DMS153 (cell line): ENCODE measurements at regions not wholly inside any gene's neighbourhood (a gene's known extent, or its start where the extent isn't known, plus 50 kb on each side); places are given as distances from the start of the nearest gene placed in this dataset.
A peak's percentile ranks its signal among the peaks of the same experiment; 100 is the strongest.
"Not testable (repeated sequence)": the region's sequence is repeated elsewhere in the genome, so short reads cannot be mapped to it uniquely, and the experiment has no call there.

Experiments used
- DNase-seq: peaks from one replicate; lab custom pipeline; 2025; lab: John Stamatoyannopoulos, UW

DNA sequence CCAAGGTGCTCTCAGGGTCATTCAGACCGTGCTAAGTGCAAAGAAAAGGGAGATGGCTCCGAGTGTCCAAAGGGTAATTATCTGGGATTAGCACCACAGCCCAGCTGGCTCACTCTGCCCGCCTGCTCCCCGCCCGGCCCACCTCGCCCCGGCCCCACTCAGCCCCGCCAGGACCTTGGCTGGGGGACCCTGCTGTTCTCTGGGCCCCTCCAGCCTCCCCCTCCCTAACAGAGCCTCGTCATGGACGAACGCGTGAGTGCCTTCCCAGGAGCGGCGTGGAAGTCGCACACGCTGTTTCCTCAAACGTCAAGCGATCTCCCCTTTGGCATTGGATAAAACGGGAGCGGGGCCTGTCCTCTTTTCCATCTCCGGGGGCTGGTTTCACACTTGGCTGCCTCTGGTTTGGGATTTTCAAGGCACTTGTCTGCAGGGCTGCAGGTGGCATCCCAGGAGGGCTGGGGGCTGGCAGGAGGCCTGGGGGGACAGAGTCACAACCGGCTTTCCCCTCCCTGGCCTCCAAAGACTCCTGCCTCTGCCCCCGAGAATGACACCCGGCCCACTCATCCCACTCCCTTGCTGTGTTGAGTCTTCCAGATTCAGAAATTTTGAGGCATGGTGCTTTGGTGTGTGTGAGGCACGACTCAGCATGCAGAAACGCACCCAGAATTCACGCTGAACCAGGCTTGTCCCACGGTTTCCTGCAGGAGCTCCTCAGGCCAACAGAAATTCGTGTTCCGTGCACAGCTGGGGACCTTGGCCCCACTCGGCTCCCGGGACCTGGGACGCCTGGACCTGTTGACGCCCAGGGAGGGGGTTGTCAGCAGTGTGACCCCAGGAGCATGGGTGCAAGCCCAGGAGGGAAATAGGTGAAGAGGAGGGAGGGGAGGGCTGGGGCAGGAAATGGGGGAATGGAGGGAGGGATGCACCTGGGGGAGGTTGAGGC, 110.0 kb downstream of the PDGFA start:
- no peak for DNase-seq

DNA sequence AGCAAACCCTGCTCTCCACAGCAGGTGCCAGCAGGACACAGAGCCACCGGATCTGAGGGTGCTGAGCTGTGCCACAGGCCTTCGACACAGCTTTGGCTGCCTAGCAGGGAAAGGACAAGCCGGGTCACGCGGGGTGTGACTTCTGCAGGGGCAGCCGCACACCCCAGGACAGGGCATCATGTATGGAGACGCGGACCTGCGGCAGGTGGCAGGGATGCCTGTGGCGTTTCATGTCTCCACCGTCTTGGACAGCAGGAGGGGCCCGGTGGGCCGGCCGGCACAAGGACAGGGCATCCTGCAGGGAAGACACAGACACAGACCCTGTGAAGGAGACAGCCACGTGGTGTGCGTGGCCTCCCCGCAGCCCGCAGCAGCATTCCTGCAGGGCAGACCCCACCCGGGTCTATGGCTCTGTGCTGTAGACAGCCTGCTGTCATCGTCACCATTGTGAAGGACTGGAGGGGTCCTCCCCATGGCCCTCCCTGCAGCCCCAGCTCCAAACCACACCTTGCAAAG, 109.2 kb downstream of the PDGFA start:
- no peak for DNase-seq

DNA sequence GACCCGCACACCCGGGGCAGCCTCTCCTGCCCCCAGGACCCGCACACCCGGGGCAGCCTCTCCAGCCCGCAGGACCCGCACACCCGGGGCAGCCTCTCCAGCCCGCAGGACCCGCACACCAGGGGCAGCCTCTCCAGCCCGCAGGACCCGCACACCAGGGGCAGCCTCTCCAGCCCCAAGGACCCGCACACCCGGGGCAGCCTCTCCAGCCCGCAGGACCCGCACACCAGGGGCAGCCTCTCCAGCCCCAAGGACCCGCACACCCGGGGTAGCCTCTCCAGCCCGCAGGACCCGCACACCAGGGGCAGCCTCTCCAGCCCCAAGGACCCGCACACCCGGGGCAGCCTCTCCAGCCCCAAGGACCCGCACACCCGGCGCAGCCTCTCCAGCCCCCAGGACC, 108.5 kb downstream of the PDGFA start:
- not testable (repeated sequence) for DNase-seq

GRCh38 chr7:411677-412312, 107.9 kb downstream of the PDGFA start:
- peak; percentile 57 for DNase-seq

DNA sequence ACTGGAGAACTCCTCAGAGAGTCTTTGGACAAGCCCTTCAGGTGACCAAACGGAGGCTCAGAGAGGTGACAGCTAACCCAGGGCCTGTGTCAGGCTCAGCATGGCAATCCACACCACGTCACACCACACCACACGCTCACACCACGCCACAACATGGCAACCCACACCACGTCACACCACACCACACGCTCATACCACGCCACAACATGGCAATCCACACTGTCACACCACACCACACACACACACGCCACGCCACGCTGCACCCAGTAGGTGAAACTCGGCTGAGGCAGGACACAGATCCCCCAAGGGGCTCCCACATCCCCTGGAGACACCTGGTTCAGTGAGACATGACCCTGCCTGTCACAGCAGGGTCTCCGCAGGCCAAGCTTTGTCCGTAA, 107.3 kb downstream of the PDGFA start:
- no peak for DNase-seq

DNA sequence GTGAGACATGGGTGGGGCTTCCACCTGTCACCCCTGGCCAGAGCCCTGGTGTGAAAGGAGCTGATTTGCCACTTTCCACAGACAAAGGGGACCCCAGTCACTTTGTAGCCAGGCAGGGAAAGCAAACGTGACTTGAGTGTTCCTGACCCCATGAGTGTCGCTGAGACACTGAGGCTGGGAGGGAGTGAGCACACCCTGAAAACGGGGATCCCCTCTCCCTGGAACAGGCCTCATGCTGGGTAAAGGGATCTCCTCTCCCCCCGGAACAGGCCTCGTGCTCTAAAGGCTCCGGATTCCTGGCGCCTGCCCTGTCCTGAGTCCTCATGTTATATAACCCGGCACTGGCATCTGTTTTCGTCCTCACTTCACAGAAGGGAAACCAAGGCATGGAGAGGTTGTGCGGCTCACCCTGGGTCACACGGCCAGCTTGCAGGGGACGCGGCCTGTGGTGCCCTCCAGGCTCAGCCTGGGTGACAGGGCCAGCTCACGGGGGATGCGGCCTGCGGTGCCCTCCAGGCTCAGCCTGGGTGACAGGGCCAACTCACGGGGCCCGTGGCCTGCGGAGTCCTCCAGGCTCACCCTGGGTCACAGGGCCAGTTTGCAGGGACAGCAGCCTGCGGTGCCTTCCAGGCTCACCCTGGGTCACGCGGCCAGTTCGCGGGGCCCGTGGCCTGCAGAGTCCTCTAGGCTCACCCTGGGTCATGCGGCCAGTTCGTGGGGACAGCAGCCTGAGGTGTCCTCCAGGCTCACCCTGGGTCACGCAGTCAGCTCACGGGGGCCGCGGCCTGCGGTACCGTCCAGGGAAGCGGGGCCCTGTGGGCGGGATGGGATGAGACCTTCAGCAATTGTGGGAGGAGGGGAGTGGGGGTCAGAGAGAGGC, 104.7 kb downstream of the PDGFA start:
- no peak for DNase-seq

- DNase-seq, result no peak
These were observed 103.8 kb downstream of the PDGFA start for GRCh38 chr7:415646-416525.

DNA sequence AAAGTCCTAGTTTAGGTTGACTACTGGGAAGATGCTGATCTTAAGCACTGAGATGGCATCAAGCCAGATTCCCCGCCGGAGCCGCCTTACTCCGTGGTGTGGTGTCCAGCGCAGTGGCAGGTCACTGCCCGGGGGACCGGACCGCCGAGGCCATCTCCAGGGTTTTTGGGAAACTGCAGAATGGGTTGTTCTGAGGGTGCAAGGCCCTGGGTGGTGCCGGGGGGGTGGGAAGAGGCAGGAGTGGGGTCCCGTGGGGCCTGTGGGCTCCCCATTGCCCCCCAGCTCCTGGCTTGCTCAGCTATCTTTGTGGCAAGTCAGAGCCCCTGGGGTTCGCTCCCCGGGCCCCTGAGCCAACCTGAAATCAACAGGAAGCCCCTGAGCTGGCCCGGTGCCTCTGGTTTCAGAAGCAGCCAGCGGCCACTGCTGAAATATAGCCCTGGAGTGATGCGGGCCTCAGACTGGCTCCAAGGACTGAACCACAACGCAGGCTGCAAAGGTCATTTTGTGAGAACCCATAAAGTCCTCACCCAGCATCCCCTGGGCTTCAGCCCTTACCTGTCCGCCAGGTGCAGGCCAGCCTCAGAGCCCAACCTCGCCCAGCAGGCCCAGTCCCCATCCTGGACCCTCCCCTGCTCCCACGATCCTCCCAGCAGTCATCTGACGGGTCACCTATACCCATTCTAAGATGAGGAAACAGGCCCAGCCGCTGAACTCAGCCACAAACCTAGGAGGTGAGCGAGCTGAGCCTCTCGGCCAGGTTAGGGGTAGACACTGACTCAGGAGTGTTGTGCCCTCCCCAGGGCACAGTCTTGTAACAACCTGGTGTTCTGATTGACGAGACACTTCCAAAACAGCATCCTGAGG, 102.7 kb downstream of the PDGFA start:
- DNase-seq, result no peak

GRCh38 chr7:417625-417889, 102.1 kb downstream of the PDGFA start:
- no peak for DNase-seq

DNA sequence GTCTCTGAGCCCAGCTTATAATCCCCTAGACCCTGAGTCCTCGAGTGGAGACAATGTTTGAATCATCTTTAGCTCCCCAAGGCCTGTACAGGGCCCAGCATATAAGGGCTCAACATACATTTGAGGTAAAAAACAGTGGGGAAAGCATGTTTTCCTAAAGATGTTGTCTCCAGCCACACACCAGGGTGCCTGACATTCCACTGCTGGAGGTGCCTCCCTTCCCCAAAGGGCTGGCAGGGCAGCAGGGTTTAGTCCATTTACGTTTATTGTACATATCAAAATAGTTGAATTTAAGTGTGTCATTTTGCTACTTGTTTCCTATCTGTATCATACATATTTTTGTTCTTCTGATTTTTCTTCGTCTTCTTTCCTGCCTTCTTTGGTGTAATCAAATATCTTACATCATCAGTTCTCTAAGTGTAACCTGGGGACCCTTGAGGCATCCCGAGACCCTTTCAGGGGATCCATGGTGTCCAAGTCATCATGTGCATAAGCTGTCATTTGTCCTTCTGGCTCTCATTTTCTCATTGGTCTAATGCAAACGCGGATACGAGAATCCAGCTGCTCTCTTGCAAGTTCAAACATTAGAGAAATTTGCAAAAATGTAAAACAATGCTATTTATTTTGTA, 101.6 kb downstream of the PDGFA start:
- no peak for DNase-seq

DNA sequence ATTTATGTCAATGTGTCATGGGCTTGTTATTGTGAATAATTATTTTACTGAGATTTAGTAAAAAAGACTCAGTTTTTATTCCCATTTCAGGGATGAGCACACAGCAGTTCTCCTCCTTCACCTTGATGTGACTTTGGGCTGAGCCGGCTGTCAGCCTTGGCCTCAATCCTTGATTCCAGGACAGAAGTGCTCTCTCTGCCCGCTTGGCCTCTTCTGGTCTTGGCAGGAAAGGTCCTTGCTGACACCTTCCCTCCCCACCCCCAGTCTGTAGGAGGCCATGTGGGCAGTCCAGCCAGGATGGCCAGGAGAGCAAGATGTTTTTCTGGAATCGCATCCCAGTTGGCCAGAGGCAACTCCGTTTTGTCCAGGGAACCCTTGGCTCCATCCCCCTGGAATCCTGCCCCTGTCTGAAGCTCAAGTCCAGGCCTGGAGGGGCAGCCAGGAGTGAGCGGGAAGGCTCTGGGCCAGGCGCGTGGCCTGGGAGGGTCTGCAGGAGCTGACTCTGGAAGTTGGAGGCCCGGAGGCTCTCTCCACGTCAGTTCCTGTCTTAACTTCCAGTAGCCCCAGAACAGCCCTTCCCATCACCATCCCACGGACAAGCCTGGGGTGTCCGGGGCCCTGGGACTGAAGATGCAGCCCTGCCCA, 100.9 kb downstream of the PDGFA start:
- no peak for DNase-seq

- no peak for DNase-seq
These were observed 99.2 kb downstream of the PDGFA start for GRCh38 chr7:420142-421093.

GRCh38 chr7:421136-421991, 98.3 kb downstream of the PDGFA start:
- DNase-seq, result peak; percentile 33

DNA sequence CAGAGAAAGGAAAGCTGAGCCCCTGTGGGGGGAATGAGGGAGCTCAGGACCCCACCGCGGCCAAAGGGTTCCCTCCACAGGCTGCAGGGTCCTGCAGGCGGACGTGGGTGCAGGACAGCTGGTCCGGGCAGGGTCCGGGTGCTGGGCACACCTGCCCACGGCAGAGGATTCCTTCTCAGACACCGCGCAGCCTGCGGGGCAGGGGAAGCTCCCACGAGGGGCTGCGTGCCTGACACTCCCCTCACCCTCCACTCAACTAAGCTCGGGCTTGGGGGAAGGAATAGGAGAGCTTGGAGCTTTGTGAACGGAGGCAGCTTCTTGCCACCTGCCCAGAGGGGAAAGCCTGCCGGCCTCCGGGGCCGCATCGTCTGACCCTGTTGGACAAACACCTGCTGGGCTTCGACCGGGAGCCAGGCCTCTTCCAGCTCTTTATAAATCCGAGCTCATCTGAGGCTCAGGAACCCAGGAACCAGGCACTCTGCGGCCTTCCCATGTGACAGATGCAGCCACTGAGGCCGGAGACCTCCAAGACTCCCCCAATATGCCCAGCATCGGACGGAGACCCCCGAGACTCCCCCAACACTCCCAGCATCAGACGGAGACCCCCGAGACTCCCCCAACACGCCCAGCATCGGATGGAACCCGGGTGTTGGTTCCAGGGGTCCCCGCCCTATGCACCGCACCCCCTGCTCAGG, 97.3 kb downstream of the PDGFA start:
- DNase-seq, result no peak

DNA sequence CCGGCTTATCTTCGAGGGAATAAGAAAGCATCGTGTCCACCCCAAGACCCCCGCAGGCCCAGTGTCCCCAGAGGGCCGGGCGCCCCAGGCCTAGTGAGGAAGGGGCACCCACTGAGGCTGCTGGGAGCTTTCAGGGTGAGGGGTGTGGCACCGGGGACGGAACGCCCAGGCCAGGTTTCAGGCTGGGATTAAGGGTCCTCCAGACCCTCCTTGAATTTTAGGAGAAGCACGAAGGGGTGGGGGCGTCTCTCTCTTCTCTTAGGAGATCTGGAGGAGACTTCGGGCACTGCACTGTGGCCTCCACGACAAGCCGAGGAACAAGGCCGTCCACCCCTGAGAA, 96.8 kb downstream of the PDGFA start:
- DNase-seq, result no peak

- no peak for DNase-seq
These were observed 96.1 kb downstream of the PDGFA start for GRCh38 chr7:423312-424260.
